Loucy (cell line): ENCODE measurements at regions not wholly inside any gene's neighbourhood (a gene's known extent, or its start where the extent isn't known, plus 50 kb on each side); places are given as distances from the start of the nearest gene placed in this dataset.

Source experiments
- EZH2phosphoT487 ChIP-seq: fragments of 200-600 bp; IDR thresholded peaks from 2 replicates; pipeline ENCODE4 v1.6.1; 2018; ENCODE audit warnings: antibody characterized with exemption, mild to moderate bottlenecking, moderate library complexity, borderline replicate concordance
- TF ChIP-seq, protein P1 (sequence below): fragments of 200-600 bp; sonication (generic); conservative IDR thresholded peaks from 2 replicates; pipeline ENCODE4 v1.5.1; 2014; ENCODE audit warnings: mild to moderate bottlenecking, antibody characterized with exemption, low read length

DNA sequence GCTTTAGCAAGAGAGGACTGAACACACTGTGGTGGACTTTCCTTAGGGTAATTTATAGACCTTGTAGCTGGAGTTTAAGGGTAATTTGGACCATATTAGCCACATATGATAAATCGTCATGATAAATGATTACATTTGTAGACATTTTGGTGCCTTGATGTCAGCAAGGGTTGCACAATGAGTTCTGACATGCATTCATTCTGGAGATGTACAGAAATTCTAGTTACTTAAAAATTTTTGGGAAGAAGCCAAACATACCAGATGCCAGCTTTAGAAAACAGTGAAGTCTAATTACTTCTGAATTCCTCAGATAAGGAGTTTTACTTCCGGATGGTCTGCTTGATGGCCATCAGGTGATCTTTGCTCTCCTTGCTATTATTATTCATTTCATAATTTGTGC is 653.1 kb downstream of the TBC1D32 start:
- TF ChIP-seq, protein P1, sequence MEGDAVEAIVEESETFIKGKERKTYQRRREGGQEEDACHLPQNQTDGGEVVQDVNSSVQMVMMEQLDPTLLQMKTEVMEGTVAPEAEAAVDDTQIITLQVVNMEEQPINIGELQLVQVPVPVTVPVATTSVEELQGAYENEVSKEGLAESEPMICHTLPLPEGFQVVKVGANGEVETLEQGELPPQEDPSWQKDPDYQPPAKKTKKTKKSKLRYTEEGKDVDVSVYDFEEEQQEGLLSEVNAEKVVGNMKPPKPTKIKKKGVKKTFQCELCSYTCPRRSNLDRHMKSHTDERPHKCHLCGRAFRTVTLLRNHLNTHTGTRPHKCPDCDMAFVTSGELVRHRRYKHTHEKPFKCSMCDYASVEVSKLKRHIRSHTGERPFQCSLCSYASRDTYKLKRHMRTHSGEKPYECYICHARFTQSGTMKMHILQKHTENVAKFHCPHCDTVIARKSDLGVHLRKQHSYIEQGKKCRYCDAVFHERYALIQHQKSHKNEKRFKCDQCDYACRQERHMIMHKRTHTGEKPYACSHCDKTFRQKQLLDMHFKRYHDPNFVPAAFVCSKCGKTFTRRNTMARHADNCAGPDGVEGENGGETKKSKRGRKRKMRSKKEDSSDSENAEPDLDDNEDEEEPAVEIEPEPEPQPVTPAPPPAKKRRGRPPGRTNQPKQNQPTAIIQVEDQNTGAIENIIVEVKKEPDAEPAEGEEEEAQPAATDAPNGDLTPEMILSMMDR, result no peak
- TF ChIP-seq EZH2phosphoT487, result no peak
